Lower leg skin (tissue), 3 donors: ENCODE measurements at regions not wholly inside any gene's neighbourhood (a gene's known extent, or its start where the extent isn't known, plus 50 kb on each side); places are given as distances from the start of the nearest gene placed in this dataset.

ENCODE experiments used
- CTCF ChIP-seq, 3 donors: fragments of 450-650 bp; IDR thresholded peaks; one replicate each; pipeline ENCODE4 v1.5.1; 2016; ENCODE audit warnings: antibody characterized with exemption in 3 of 3, mild to moderate bottlenecking in 3 of 3, moderate library complexity in 2 of 3
- POLR2A ChIP-seq, 2 donors: fragments of 450-650 bp; IDR thresholded peaks; one replicate each; pipeline ENCODE4 v1.6.1; 2016 to 2017; ENCODE audit warnings: antibody characterized with exemption in 2 of 2, mild to moderate bottlenecking in 1 of 2, moderate library complexity in 1 of 2

- TF ChIP-seq CTCF (IDR thresholded peaks at IDR 0.05) (no peak), POLR2A (IDR thresholded peaks at IDR 0.05) (no peak)
Measured at GRCh38 chr19:28331596-28331995, 881.4 kb downstream of the UQCRFS1 start.
